ENCODE measurements at regions not wholly inside any gene's neighbourhood (a gene's known extent, or its start where the extent isn't known, plus 50 kb on each side); places are given as distances from the start of the nearest gene placed in this dataset.
"Not testable (repeated sequence)": the region's sequence is repeated elsewhere in the genome, so short reads cannot be mapped to it uniquely, and the experiment has no call there.

DNA sequence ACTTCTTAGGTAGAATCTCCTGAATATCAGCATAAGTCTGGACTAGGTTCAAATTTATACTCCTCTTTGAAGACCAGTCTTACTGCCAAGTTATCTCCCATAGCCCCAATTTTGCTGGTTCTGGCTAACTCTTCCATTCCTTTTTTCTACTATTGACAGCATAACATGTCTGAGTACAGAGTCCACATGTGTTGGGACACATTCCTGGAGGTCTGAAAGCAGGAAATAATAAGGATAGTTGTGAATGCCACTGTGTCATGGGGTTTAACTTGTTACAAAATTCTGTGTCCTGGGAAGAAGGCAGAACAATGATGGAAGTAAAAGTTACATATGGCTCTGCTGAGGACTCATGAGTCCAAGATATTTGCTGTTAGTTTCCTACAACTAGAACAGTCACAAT is 57.4 kb upstream of the ZBTB20 start:
- no peaks in the 10 kb centered on the region for H3K36me3 ChIP-seq
- no peaks in the 10 kb centered on the region for H3K4me1 ChIP-seq
- DNase-seq = no peak
- intact Hi-C loops (cut with DNase I; ENCODE audit: low total_unique reads) = no loop called here
- H3K4me3 ChIP-seq = no peak overlapping the region
- no peaks in the 10 kb centered on the region for H3K9me3 ChIP-seq
- H3K27me3 ChIP-seq = no peaks in the 10 kb centered on the region
- no peak overlapping the region for H3K27ac ChIP-seq
- TF ChIP-seq POLR2AphosphoS5 (IDR thresholded peaks at IDR 0.05) (no peak), POLR2A (IDR thresholded peaks at IDR 0.05) (no peak), CTCF (IDR thresholded peaks at IDR 0.05) (no peak), EP300 (IDR thresholded peaks at IDR 0.05) (no peak)

GRCh38 chr3:115208066-115208750 is 61.1 kb upstream of the ZBTB20 start:
- intact Hi-C loops (cut with DNase I; ENCODE audit: low total_unique reads) = no loop called here
- H3K27ac ChIP-seq = no peak overlapping the region
- 54 to 74% (median 69%) methylated on average over 3 of the region's 3 CpGs for WGBS, 5 donors

DNA sequence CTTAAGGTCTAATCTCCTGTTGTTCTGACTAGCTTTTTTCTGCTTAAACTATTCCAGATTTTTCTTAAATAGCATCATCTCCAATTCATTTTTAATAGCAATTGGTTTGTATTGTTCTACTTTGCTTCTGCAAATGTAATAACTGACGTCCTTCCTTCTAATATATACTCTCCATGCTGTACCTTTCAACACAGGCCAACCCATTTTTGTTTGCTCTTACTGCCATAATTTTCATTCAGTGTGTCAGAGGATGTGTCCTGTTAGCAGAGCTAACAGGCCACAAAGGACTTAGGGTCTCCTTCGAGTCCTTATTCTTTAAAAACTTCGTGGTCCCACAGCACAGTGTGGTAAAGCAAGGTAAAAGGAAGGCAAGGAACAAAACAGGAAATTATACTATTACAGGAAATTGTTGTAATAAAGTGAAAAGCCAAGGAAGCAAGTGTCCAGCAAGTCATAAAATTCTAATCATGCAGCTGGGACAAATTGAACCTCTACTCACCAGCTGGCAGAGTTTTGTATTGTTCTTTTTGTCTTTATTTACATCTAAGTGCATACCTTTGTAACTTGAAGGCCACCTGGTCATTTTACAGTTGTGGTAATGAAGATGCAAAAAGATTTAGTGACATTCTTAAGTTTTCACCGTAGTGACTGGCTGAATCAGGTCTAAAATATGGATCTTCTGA is 64.9 kb upstream of the ZBTB20 start:
- Histone ChIP-seq H3K9me3 (no peaks in the 10 kb centered on the region), H3K27ac (no peak overlapping the region), H3K4me3 (no peak overlapping the region), H3K36me3 (no peaks in the 10 kb centered on the region), H3K27me3 (no peaks in the 10 kb centered on the region), H3K4me1 (no peaks in the 10 kb centered on the region)
- no peak for TF ChIP-seq POLR2A (IDR thresholded peaks at IDR 0.05)
- TF ChIP-seq EP300 (IDR thresholded peaks at IDR 0.05) = no peak
- TF ChIP-seq CTCF (IDR thresholded peaks at IDR 0.05) = no peak
- TF ChIP-seq POLR2AphosphoS5 (IDR thresholded peaks at IDR 0.05) = no peak
- intact Hi-C loops (cut with DNase I; ENCODE audit: low total_unique reads) = no loop called here
- 50 to 61% (median 53%) methylated on average over 4 of the region's 4 CpGs for WGBS, 5 donors
- no peak for DNase-seq

More at GRCh38 chr3:115208066-115208750, 61.1 kb upstream of the ZBTB20 start:
- H3K27me3 ChIP-seq = no peaks in the 10 kb centered on the region
- no peaks in the 10 kb centered on the region for H3K4me1 ChIP-seq
- DNase-seq = no peak
- H3K36me3 ChIP-seq = no peaks in the 10 kb centered on the region
- TF ChIP-seq POLR2AphosphoS5 (IDR thresholded peaks at IDR 0.05) (no peak), EP300 (IDR thresholded peaks at IDR 0.05) (no peak), CTCF (IDR thresholded peaks at IDR 0.05) (no peak), POLR2A (IDR thresholded peaks at IDR 0.05) (no peak)
- no peak overlapping the region for H3K4me3 ChIP-seq
- H3K9me3 ChIP-seq = no peaks in the 10 kb centered on the region

GRCh38 chr3:115212615-115213014 is 65.5 kb upstream of the ZBTB20 start:
- DNase-seq = no peak
- peaks cover 0 to 3% (median under 1%) of the 10 kb centered on the region in 4 donors for H3K4me1 ChIP-seq
- H3K4me3 ChIP-seq = no peak overlapping the region
- H3K36me3 ChIP-seq = no peaks in the 10 kb centered on the region
- no peak overlapping the region for H3K27ac ChIP-seq
- TF ChIP-seq POLR2AphosphoS5 (IDR thresholded peaks at IDR 0.05) (no peak), POLR2A (IDR thresholded peaks at IDR 0.05) (no peak), CTCF (IDR thresholded peaks at IDR 0.05) (no peak), EP300 (IDR thresholded peaks at IDR 0.05) (no peak)
- intact Hi-C loops (cut with DNase I; ENCODE audit: low total_unique reads) = no loop called here
- no peaks in the 10 kb centered on the region for H3K9me3 ChIP-seq
- H3K27me3 ChIP-seq = no peaks in the 10 kb centered on the region

- H3K4me1 ChIP-seq; H3K27me3 ChIP-seq; H3K4me3 ChIP-seq; intact Hi-C loops (cut with DNase I; ENCODE audit: low total_unique reads); H3K27ac ChIP-seq; H3K36me3 ChIP-seq; DNase-seq; H3K9me3 ChIP-seq: not testable (repeated sequence)
- WGBS, 5 donors = 74 to 85% (median 80%) methylated on average over 8 of the region's 8 CpGs
These were observed 66.0 kb upstream of the ZBTB20 start for GRCh38 chr3:115213052-115213451.

Data from stomach (tissue), 8 donors.